GM18951 (cell line): ENCODE measurements at regions not wholly inside any gene's neighbourhood (a gene's known extent, or its start where the extent isn't known, plus 50 kb on each side); places are given as distances from the start of the nearest gene placed in this dataset.

Experiments
- POLR2A ChIP-seq: IDR thresholded peaks from 4 replicates; pipeline ENCODE4 v1.6.1; 2011; ENCODE audit warnings: mild to moderate bottlenecking; ENCODE audit not compliant: insufficient read length, insufficient read depth; ENCODE audit errors: extremely low read depth
- in situ Hi-C: fragments of 300-500 bp; cut with MboI; formaldehyde crosslinking; loops from one replicate; pipeline ENCODE4 v1.12.0; 2022; ENCODE audit warnings: low sequenced_read_pairs, mixed read lengths, inconsistent platforms; ENCODE audit not compliant: unreplicated experiment

- no peak for TF ChIP-seq POLR2A
- in situ Hi-C loops: no loop called here
These were observed 727.1 kb upstream of the KLHL1 start for GRCh38 chr13:70835371-70835770.

DNA sequence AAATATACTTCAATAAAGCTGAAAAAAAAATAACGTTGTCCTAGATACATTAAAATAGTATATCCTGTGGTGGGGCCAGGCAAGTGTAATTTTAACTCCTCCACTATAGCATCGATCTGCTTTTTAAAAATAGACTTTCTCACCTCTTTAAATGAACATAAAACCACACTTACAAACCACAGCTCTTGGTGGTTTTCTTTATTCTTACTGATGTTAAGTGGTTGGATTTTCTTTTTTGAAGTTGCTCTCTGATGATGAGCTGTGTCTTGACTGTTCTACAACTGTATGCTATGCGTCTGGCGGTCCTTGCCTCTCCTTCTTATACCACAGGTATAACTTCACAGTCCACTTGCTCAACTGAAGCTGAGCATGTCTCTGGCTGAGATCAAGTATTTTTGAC, 721.5 kb upstream of the KLHL1 start:
- no peak for TF ChIP-seq POLR2A
- in situ Hi-C loops: no loop called here

GRCh38 chr13:70817576-70817975, 709.3 kb upstream of the KLHL1 start:
- in situ Hi-C loops: no loop called here
- TF ChIP-seq POLR2A: no peak

GRCh38 chr13:70816853-70817252, 708.6 kb upstream of the KLHL1 start:
- in situ Hi-C loops: no loop called here
- TF ChIP-seq POLR2A: no peak

GRCh38 chr13:70814684-70815083, 706.4 kb upstream of the KLHL1 start:
- in situ Hi-C loops: no loop called here
- no peak for TF ChIP-seq POLR2A

DNA sequence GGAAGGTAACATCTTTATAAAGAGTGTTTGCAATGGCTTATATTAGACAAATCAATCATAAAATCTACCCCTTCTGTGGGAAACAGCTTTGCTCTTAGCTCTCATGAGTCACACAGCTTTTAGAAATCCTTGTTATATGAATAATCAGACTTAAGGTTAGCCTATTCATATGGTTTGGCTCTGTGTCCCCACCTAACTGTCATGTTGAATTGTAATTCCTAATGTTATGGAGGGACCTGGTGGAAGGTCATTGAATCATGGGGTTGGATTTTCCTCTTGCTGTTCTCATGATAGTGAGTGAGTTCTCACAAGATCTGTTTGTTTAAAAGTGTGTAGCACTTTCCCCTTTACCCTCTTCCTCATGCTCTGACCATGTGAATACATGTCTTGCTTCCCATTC, 704.2 kb upstream of the KLHL1 start:
- in situ Hi-C loops: no loop called here
- no peak for TF ChIP-seq POLR2A

- TF ChIP-seq POLR2A: no peak
- in situ Hi-C loops: no loop called here
These were observed 701.3 kb upstream of the KLHL1 start for GRCh38 chr13:70809588-70809987.

DNA sequence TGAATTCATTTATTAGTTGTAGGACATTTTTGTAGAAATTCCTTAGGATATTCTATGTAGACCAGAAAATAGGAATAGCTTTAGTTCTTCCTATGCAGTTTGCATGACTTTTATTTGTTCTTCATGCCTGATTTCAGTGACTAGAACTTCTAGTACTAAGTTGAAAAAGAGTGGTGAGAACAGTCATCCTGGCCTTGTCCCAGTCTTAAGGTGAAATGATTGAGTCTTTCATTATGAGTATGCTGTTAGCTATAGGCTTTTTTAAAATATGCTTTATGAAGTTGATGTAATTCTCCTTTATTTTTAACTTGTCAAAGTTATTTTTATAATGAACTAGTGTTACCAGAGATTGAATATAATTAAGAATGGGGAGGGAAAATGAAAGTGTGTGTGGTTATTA, 690.1 kb upstream of the KLHL1 start:
- no peak for TF ChIP-seq POLR2A
- in situ Hi-C loops: no loop called here

DNA sequence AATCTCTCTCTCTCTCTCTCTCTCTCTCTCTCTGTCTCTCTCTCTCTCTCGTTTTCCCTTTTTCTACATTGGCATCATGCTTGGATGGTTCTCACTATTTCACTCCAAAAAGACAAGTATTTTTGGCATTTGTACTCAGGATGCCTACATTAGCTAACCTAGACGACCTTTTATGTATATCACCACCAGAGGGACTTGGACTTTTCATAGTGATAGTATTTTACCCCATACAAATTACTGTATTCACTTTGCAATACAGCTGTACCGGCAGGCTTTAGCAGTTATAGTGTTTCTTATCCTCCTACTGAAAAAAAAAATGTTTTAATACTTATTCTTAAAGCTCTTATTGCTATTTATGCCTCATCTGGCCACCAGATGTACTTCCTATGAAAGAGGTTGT, 687.2 kb upstream of the KLHL1 start:
- in situ Hi-C loops: no loop called here
- no peak for TF ChIP-seq POLR2A

DNA sequence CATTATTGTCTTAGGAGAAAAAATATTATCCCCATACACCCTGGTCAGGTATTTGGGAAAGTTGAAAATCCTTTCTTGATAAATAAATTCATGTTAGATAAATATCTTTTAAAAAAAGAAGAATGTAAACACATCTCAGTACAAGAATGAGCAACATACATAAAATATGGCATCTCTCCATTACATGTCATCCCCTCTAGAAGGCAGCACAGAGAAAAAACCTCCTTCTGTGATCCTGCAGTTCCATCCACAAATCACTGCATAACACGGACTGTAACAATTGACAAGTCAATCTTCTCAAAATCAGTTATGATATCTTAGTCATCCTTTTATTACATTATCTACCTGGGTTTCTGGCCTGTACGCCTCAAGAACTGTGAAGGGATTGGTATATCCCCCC, 683.9 kb upstream of the KLHL1 start:
- in situ Hi-C loops: no loop called here
- TF ChIP-seq POLR2A: no peak

DNA sequence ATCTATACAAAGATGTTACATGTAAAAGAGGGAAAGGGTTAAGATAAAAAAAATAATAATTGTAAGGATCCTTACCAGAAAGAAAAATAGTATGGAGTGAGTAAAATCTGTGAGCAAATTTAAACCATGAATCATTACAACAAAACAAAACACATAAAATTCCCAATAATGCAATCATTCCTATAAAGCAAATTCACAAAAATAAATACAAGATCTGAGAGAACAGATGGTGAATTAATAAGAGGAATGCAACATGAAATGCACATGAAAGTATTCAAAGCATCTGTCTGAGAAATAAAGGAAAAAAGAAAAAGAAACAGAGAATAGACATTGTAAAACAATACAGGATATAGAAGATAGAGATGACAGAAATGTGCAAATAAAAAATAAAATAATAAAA, 681.5 kb upstream of the KLHL1 start:
- in situ Hi-C loops: no loop called here
- no peak for TF ChIP-seq POLR2A

GRCh38 chr13:70788074-70788473, 679.8 kb upstream of the KLHL1 start:
- in situ Hi-C loops: no loop called here
- TF ChIP-seq POLR2A: no peak

GRCh38 chr13:70784207-70784989, 676.1 kb upstream of the KLHL1 start:
- no peak for TF ChIP-seq POLR2A
- in situ Hi-C loops: no loop called here

- no peak for TF ChIP-seq POLR2A
- in situ Hi-C loops: no loop called here
These were observed 661.6 kb upstream of the KLHL1 start for GRCh38 chr13:70769817-70770216.

DNA sequence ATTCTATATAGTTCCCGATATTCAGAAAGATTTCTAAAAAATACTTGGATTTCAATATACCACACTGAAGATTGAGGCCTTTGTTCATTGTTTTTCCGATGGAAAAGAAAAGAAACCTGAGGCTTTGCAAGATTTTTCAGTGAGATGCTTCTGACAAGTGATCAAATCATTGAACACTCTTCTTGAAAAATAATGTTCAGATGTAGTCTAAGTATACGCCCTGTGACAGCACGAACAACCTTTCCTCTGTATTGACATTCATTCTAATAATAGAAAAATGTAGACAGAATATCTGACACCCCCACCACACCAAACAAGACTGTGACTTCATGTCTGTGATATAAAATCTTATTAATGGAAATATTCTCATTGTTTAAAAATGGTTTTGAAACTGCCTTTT, 650.7 kb upstream of the KLHL1 start:
- in situ Hi-C loops: no loop called here
- TF ChIP-seq POLR2A: no peak
